ENCODE measurements at regions not wholly inside any gene's neighbourhood (a gene's known extent, or its start where the extent isn't known, plus 50 kb on each side); places are given as distances from the start of the nearest gene placed in this dataset.

DNA sequence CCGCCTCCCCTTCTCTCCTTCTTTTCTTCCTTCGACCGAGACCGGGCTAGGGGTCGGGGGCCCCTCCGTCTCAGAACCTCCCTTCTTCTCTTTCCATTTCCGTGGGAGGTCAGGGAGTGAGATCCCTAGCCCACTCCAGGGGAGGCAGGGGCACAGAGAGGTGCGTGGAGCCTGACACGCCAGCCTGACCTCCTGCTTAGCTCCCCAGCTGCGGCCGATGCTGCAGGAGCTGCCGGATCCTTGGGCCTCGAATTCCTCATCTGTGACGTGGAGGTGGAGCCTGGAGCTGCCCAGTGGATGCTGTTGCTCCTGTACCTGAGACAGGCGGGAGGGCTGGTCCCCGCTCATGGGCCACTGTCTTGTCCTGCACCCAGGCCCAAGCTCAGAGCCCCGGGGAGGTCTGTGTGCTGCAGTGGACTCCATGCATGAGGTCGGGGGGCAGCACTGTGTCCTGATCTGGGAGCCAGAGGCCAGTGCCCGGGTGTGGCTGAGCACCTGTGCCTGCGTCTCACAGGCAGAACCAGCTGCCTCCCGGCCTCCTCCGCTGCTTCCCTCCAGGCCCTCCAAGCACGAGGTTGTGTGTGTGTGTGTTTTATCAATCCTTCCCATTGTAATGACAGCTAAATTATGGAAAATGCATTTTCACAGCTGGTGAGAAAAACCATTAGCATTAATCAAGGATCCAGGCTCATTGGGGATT lies 55.3 kb upstream of the TTC34 start:
- H3K4me3 Mint-ChIP-seq, result no peak overlapping the region
- ATAC-seq (replicated peaks in 1 of 4) (no peak), DNase-seq (no peak)
- CTCF ChIA-PET, result no interaction called here
- H3K27ac Mint-ChIP-seq, result no peak overlapping the region
- Histone ChIP-seq H3K9me3 (no peaks in the 10 kb centered on the region), H3K27ac (ENCODE audit: low read length) (no peak overlapping the region), H3K4me1 (ENCODE audit: control insufficient read depth in 1 of 2, extremely low read depth in 1 of 2, insufficient read depth in 2 of 2, low read length in 2 of 2) (no peaks in the 10 kb centered on the region), H3K4me3 (ENCODE audit: control insufficient read depth in 1 of 2, extremely low read depth in 1 of 2, low read length in 1 of 2) (no peak overlapping the region), H3K27me3 (replicated peaks in 1 of 2; ENCODE audit: control insufficient read depth in 2 of 2, extremely low read depth in 1 of 2, insufficient read depth in 2 of 2, low read length in 1 of 2) (peaks cover 0 to 35% of the 10 kb centered on the region in 2 experiments), H3K36me3 (ENCODE audit: control insufficient read depth in 2 of 2, extremely low read depth in 1 of 2, insufficient read depth in 1 of 2, low read length in 1 of 2) (no peaks in the 10 kb centered on the region)
- no peaks in the 10 kb centered on the region for H3K9me3 Mint-ChIP-seq
- H3K27me3 Mint-ChIP-seq, result peaks cover 6 to 12% of the 10 kb centered on the region in 2 donors
- 78% methylated on average over 16 of the region's 23 CpGs for WGBS (ENCODE audit: insufficient coverage)
- H3K4me1 Mint-ChIP-seq, result peaks cover 0 to 6% (median 0%) of the 10 kb centered on the region in 3 donors
- no peaks in the 10 kb centered on the region for H3K36me3 Mint-ChIP-seq
- POLR2A ChIA-PET, result no interaction called here

DNA sequence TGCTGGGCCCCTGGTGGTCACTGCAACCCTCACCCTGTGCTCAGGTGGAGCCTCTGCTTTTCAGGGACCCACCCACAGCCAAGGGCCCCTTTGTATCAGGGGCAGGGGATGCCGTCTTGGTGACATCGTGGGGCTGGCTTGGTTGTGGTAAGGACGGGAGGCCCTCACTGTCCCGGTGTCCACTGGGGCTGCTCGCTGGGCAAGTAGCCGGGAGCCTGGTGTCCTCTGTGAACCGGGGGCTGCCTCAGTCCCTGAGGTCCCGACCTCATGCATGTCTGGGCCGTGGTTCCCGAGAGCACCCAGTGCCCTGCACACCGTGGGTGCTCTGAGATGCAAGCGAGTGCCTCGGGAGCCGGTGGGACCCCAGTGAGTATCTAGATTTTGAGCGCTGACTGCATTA lies 56.0 kb upstream of the TTC34 start:
- no peak for ATAC-seq (replicated peaks in 1 of 4)
- POLR2A ChIA-PET, result no interaction called here
- Histone ChIP-seq H3K36me3 (ENCODE audit: control insufficient read depth in 2 of 2, extremely low read depth in 1 of 2, insufficient read depth in 1 of 2, low read length in 1 of 2) (no peaks in the 10 kb centered on the region), H3K4me1 (ENCODE audit: control insufficient read depth in 1 of 2, extremely low read depth in 1 of 2, insufficient read depth in 2 of 2, low read length in 2 of 2) (no peaks in the 10 kb centered on the region), H3K27me3 (replicated peaks in 1 of 2; ENCODE audit: control insufficient read depth in 2 of 2, extremely low read depth in 1 of 2, insufficient read depth in 2 of 2, low read length in 1 of 2) (peaks cover 0 to 40% of the 10 kb centered on the region in 2 experiments), H3K9me3 (no peaks in the 10 kb centered on the region), H3K4me3 (ENCODE audit: control insufficient read depth in 1 of 2, extremely low read depth in 1 of 2, low read length in 1 of 2) (no peak overlapping the region), H3K27ac (ENCODE audit: low read length) (no peak overlapping the region)
- WGBS (ENCODE audit: insufficient coverage), result 86% methylated on average over 12 of the region's 15 CpGs
- H3K27ac Mint-ChIP-seq, result no peak overlapping the region
- CTCF ChIA-PET, result no interaction called here
- H3K27me3 Mint-ChIP-seq, result peaks cover 3 to 12% of the 10 kb centered on the region in 2 donors
- no peak for DNase-seq
- H3K4me1 Mint-ChIP-seq, result peaks cover 0 to 6% (median 0%) of the 10 kb centered on the region in 3 donors
- no peaks in the 10 kb centered on the region for H3K36me3 Mint-ChIP-seq
- no peak overlapping the region for H3K4me3 Mint-ChIP-seq
- no peaks in the 10 kb centered on the region for H3K9me3 Mint-ChIP-seq

- DNase-seq (no peak), ATAC-seq (replicated peaks in 1 of 4) (no peak)
- peaks cover 3 to 10% of the 10 kb centered on the region in 2 donors for H3K27me3 Mint-ChIP-seq
- H3K36me3 Mint-ChIP-seq, result no peaks in the 10 kb centered on the region
- Histone ChIP-seq H3K4me3 (ENCODE audit: control insufficient read depth in 1 of 2, extremely low read depth in 1 of 2, low read length in 1 of 2) (no peak overlapping the region), H3K36me3 (ENCODE audit: control insufficient read depth in 2 of 2, extremely low read depth in 1 of 2, insufficient read depth in 1 of 2, low read length in 1 of 2) (no peaks in the 10 kb centered on the region), H3K9me3 (no peaks in the 10 kb centered on the region), H3K27ac (ENCODE audit: low read length) (no peak overlapping the region), H3K27me3 (replicated peaks in 1 of 2; ENCODE audit: control insufficient read depth in 2 of 2, extremely low read depth in 1 of 2, insufficient read depth in 2 of 2, low read length in 1 of 2) (peaks cover 0 to 48% of the 10 kb centered on the region in 2 experiments), H3K4me1 (ENCODE audit: control insufficient read depth in 1 of 2, extremely low read depth in 1 of 2, insufficient read depth in 2 of 2, low read length in 2 of 2) (peaks cover 0 to 9% of the 10 kb centered on the region in 2 experiments)
- H3K27ac Mint-ChIP-seq, result peak overlapping the region in 1 of 2 donors; percentile 47
- 96% methylated on average over 11 of the region's 12 CpGs for WGBS (ENCODE audit: insufficient coverage)
- H3K9me3 Mint-ChIP-seq, result no peaks in the 10 kb centered on the region
- peaks cover 0 to 6% (median 0%) of the 10 kb centered on the region in 3 donors for H3K4me1 Mint-ChIP-seq
- H3K4me3 Mint-ChIP-seq, result no peak overlapping the region
- CTCF ChIA-PET, result no interaction called here
- POLR2A ChIA-PET, result no interaction called here
These were observed 57.2 kb upstream of the TTC34 start for GRCh38 chr1:2858676-2859075.

GRCh38 chr1:2859219-2859880 lies 57.9 kb upstream of the TTC34 start:
- H3K27ac ChIP-seq (ENCODE audit: low read length), result no peak overlapping the region
- Mint-ChIP-seq H3K27ac (no peak overlapping the region), H3K4me1 (peaks cover 0 to 6% (median 0%) of the 10 kb centered on the region in 3 donors), H3K4me3 (no peak overlapping the region), H3K27me3 (peaks cover 0 to 6% of the 10 kb centered on the region in 2 donors), H3K9me3 (no peaks in the 10 kb centered on the region), H3K36me3 (no peaks in the 10 kb centered on the region)
- peaks cover 0 to 46% of the 10 kb centered on the region in 2 experiments for H3K27me3 ChIP-seq (replicated peaks in 1 of 2; ENCODE audit: control insufficient read depth in 2 of 2, extremely low read depth in 1 of 2, insufficient read depth in 2 of 2, low read length in 1 of 2)
- ATAC-seq (replicated peaks in 1 of 4) (no peak), DNase-seq (no peak)
- H3K36me3 ChIP-seq (ENCODE audit: control insufficient read depth in 2 of 2, extremely low read depth in 1 of 2, insufficient read depth in 1 of 2, low read length in 1 of 2), result no peaks in the 10 kb centered on the region
- no peaks in the 10 kb centered on the region for H3K9me3 ChIP-seq
- CTCF ChIA-PET, result no interaction called here
- POLR2A ChIA-PET, result no interaction called here
- H3K4me1 ChIP-seq (ENCODE audit: control insufficient read depth in 1 of 2, extremely low read depth in 1 of 2, insufficient read depth in 2 of 2, low read length in 2 of 2), result peaks cover 0 to 15% of the 10 kb centered on the region in 2 experiments
- no peak overlapping the region for H3K4me3 ChIP-seq (ENCODE audit: control insufficient read depth in 1 of 2, extremely low read depth in 1 of 2, low read length in 1 of 2)
- 100% methylated on average over 2 of the region's 5 CpGs for WGBS (ENCODE audit: insufficient coverage)

GRCh38 chr1:2859881-2860430 lies 58.5 kb upstream of the TTC34 start:
- Mint-ChIP-seq H3K36me3 (no peaks in the 10 kb centered on the region), H3K4me3 (no peak overlapping the region), H3K4me1 (peaks cover 0 to 7% (median 0%) of the 10 kb centered on the region in 3 donors), H3K27me3 (peaks cover 0 to 7% of the 10 kb centered on the region in 2 donors), H3K9me3 (no peaks in the 10 kb centered on the region), H3K27ac (no peak overlapping the region)
- Histone ChIP-seq H3K4me1 (ENCODE audit: control insufficient read depth in 1 of 2, extremely low read depth in 1 of 2, insufficient read depth in 2 of 2, low read length in 2 of 2) (peaks cover 0 to 17% of the 10 kb centered on the region in 2 experiments), H3K27ac (ENCODE audit: low read length) (no peak overlapping the region), H3K9me3 (no peaks in the 10 kb centered on the region), H3K36me3 (ENCODE audit: control insufficient read depth in 2 of 2, extremely low read depth in 1 of 2, insufficient read depth in 1 of 2, low read length in 1 of 2) (no peaks in the 10 kb centered on the region), H3K27me3 (replicated peaks in 1 of 2; ENCODE audit: control insufficient read depth in 2 of 2, extremely low read depth in 1 of 2, insufficient read depth in 2 of 2, low read length in 1 of 2) (peaks cover 0 to 45% of the 10 kb centered on the region in 2 experiments), H3K4me3 (ENCODE audit: control insufficient read depth in 1 of 2, extremely low read depth in 1 of 2, low read length in 1 of 2) (no peak overlapping the region)
- ChIA-PET CTCF (no interaction called here), POLR2A (no interaction called here)
- no peak for ATAC-seq (replicated peaks in 1 of 4)
- WGBS (ENCODE audit: insufficient coverage), result 87% methylated on average over 10 of the region's 12 CpGs
- no peak for DNase-seq

DNA sequence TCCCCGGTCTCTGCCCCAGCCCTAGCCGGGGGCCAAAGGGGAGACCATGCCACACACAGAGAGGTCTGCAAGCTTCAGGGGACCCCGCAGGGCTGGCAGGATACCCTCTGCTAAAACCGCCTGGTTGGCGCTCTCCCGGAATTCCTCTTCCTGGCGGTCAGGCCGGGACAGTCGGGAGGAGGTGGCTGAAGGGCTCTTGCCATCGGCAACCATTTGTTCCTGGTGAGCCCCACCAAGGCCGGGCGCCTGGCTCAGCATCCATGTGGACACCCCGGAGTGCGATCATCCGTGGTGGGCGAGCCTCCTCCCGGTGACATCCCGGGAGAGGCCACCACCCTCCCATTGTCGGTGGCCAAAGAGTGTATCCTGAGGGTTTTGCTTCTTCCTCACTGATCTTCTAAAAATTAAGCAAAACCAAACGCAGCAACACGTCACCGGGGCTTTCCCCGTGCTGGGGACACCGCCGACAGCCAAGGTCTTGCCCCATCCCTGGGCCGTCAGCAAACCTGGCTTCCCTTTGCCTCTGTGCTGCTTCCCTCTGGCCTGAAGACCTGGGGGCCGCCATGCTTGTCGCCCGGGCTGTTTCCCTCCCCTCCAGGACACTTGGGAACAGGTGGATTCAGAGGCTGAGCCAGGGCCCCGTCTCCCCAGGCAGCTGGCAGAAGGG lies 59.1 kb upstream of the TTC34 start:
- Mint-ChIP-seq H3K27ac (no peak overlapping the region), H3K36me3 (no peaks in the 10 kb centered on the region), H3K4me3 (no peak overlapping the region), H3K4me1 (peaks cover 0 to 10% (median 0%) of the 10 kb centered on the region in 3 donors), H3K27me3 (peaks cover 0 to 8% of the 10 kb centered on the region in 2 donors), H3K9me3 (no peaks in the 10 kb centered on the region)
- WGBS (ENCODE audit: insufficient coverage), result 91% methylated on average over 25 of the region's 30 CpGs
- CTCF ChIA-PET, result no interaction called here
- POLR2A ChIA-PET, result no interaction called here
- peaks cover 0 to 17% of the 10 kb centered on the region in 2 experiments for H3K4me1 ChIP-seq (ENCODE audit: control insufficient read depth in 1 of 2, extremely low read depth in 1 of 2, insufficient read depth in 2 of 2, low read length in 2 of 2)
- no peak for ATAC-seq (replicated peaks in 1 of 4)
- H3K9me3 ChIP-seq, result no peaks in the 10 kb centered on the region
- DNase-seq, result no peak
- H3K36me3 ChIP-seq (ENCODE audit: control insufficient read depth in 2 of 2, extremely low read depth in 1 of 2, insufficient read depth in 1 of 2, low read length in 1 of 2), result no peaks in the 10 kb centered on the region
- H3K27ac ChIP-seq (ENCODE audit: low read length), result no peak overlapping the region
- peaks cover 0 to 43% of the 10 kb centered on the region in 2 experiments for H3K27me3 ChIP-seq (replicated peaks in 1 of 2; ENCODE audit: control insufficient read depth in 2 of 2, extremely low read depth in 1 of 2, insufficient read depth in 2 of 2, low read length in 1 of 2)
- no peak overlapping the region for H3K4me3 ChIP-seq (ENCODE audit: control insufficient read depth in 1 of 2, extremely low read depth in 1 of 2, low read length in 1 of 2)
